ENCODE measurements at regions not wholly inside any gene's neighbourhood (a gene's known extent, or its start where the extent isn't known, plus 50 kb on each side); places are given as distances from the start of the nearest gene placed in this dataset.

DNA sequence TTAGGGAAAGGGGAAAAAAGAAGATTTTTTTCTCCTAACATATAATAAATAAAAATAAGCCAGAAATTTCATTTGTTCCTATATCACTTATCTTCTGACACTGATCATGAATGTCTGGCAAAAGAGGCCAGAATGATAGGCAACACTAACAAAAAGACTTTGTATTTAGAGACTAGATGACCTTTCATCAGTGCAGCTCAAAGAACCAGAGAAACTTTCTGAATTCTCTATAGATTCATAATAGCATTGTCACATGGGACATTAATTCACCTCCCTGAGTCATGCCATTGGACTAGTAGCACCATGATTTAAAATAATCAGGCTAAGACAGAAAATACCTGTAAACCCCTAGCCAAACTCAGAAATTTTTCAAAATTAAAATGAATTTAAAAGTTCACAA lies 95.4 kb upstream of the CCDC28A start:
- DNase-seq (ENCODE audit: low read depth, low spot score) = no peak
- no peaks in the 10 kb centered on the region for H4K20me1 ChIP-seq (ENCODE audit: control insufficient read depth, insufficient read depth)

More for the DNA sequence above, 95.4 kb upstream of the CCDC28A start:
- RAD21 ChIA-PET (ENCODE audit: unreplicated experiment) = no interaction called here
- intact Hi-C loops (cut with micrococcal nuclease; ENCODE audit: unreplicated experiment) = no loop called here
- H3K79me2 ChIP-seq (ENCODE audit: control insufficient read depth, insufficient read depth, low read length) = no peaks in the 10 kb centered on the region
- no peak overlapping the region for H2AFZ ChIP-seq (ENCODE audit: control insufficient read depth, low read depth, low read length)
- no peak for ATAC-seq
- POLR2A ChIA-PET = interaction anchor here (0.5 kb wide), 1 partner anchor 10 kb away, joined by 3 read pairs; no protein-coding TSS in a partner anchor
- H3K4me3 ChIP-seq = no peak overlapping the region
- CTCF ChIA-PET = interaction anchor here (0.6 to 10.3 kb wide), 6 partner anchors 13 to 641 kb away, joined by 3 to 77 read pairs (median 5); no protein-coding TSS in a partner anchor
- H3K4me1 ChIP-seq (ENCODE audit: control insufficient read depth, insufficient read depth, low read length) = no peaks in the 10 kb centered on the region
- no peak overlapping the region for H3K4me2 ChIP-seq (ENCODE audit: control insufficient read depth, insufficient read depth)
- H3K36me3 ChIP-seq (ENCODE audit: control insufficient read depth in 2 of 2, insufficient read depth in 2 of 2, low read length in 1 of 2) = no peaks in the 10 kb centered on the region
- BruUV-seq (replicated peaks) = no TSS peak
- SMC1A ChIA-PET (ENCODE audit: uncharacterized antibody, unreplicated experiment) = interaction anchor here (1.1 to 5.9 kb wide), 8 partner anchors 13 to 88 kb away, joined by 3 to 32 read pairs (median 8); no protein-coding TSS in a partner anchor
- TF ChIP-seq ZSCAN29 (IDR thresholded peaks at IDR 0.05) (no peak), CBX3 (IDR thresholded peaks at IDR 0.05; ENCODE audit: borderline replicate concordance, low read depth) (no peak), IRF3 (IDR thresholded peaks at IDR 0.05) (no peak), KDM1A (IDR thresholded peaks at IDR 0.05; ENCODE audit: borderline replicate concordance) (no peak), MEF2A (IDR thresholded peaks at IDR 0.05; ENCODE audit: insufficient read depth, low read depth, low read length) (no peak), CHD2 (IDR thresholded peaks at IDR 0.05; ENCODE audit: borderline replicate concordance, low read depth, low read length) (no peak), CHD1 (IDR thresholded peaks at IDR 0.05; ENCODE audit: low read depth, low read length) (no peak), NR2F1 (conservative IDR thresholded peaks at IDR 0.05) (no peak), PRDM15 (CRISPR knock-in tag; IDR thresholded peaks at IDR 0.05) (no peak), ZNF217 (IDR thresholded peaks at IDR 0.05) (no peak)
- TF ChIP-seq, protein P1, sequence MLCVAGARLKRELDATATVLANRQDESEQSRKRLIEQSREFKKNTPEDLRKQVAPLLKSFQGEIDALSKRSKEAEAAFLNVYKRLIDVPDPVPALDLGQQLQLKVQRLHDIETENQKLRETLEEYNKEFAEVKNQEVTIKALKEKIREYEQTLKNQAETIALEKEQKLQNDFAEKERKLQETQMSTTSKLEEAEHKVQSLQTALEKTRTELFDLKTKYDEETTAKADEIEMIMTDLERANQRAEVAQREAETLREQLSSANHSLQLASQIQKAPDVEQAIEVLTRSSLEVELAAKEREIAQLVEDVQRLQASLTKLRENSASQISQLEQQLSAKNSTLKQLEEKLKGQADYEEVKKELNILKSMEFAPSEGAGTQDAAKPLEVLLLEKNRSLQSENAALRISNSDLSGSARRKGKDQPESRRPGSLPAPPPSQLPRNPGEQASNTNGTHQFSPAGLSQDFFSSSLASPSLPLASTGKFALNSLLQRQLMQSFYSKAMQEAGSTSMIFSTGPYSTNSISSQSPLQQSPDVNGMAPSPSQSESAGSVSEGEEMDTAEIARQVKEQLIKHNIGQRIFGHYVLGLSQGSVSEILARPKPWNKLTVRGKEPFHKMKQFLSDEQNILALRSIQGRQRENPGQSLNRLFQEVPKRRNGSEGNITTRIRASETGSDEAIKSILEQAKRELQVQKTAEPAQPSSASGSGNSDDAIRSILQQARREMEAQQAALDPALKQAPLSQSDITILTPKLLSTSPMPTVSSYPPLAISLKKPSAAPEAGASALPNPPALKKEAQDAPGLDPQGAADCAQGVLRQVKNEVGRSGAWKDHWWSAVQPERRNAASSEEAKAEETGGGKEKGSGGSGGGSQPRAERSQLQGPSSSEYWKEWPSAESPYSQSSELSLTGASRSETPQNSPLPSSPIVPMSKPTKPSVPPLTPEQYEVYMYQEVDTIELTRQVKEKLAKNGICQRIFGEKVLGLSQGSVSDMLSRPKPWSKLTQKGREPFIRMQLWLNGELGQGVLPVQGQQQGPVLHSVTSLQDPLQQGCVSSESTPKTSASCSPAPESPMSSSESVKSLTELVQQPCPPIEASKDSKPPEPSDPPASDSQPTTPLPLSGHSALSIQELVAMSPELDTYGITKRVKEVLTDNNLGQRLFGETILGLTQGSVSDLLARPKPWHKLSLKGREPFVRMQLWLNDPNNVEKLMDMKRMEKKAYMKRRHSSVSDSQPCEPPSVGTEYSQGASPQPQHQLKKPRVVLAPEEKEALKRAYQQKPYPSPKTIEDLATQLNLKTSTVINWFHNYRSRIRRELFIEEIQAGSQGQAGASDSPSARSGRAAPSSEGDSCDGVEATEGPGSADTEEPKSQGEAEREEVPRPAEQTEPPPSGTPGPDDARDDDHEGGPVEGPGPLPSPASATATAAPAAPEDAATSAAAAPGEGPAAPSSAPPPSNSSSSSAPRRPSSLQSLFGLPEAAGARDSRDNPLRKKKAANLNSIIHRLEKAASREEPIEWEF (IDR thresholded peaks at IDR 0.05; ENCODE audit: insufficient replicate concordance, low read depth, low read length) = no peak
- TF ChIP-seq, protein P2, sequence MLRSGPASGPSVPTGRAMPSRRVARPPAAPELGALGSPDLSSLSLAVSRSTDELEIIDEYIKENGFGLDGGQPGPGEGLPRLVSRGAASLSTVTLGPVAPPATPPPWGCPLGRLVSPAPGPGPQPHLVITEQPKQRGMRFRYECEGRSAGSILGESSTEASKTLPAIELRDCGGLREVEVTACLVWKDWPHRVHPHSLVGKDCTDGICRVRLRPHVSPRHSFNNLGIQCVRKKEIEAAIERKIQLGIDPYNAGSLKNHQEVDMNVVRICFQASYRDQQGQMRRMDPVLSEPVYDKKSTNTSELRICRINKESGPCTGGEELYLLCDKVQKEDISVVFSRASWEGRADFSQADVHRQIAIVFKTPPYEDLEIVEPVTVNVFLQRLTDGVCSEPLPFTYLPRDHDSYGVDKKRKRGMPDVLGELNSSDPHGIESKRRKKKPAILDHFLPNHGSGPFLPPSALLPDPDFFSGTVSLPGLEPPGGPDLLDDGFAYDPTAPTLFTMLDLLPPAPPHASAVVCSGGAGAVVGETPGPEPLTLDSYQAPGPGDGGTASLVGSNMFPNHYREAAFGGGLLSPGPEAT (IDR thresholded peaks at IDR 0.05; ENCODE audit: low read depth) = no peak
- H3K27ac ChIP-seq (ENCODE audit: control insufficient read depth, insufficient read depth) = no peak overlapping the region
- in situ Hi-C loops (cut with MboI) = no loop called here
- no peak for FAIRE-seq
- no peak overlapping the region for H3K9ac ChIP-seq (ENCODE audit: control insufficient read depth, insufficient read depth, low read length)
- H3K9me3 ChIP-seq (replicated peaks; ENCODE audit: control insufficient read depth, insufficient read depth, low read length) = no peaks in the 10 kb centered on the region
- H3K27me3 ChIP-seq (replicated peaks in 1 of 2; ENCODE audit: control insufficient read depth in 2 of 2, insufficient read depth in 2 of 2, low read length in 1 of 2) = no peaks in the 10 kb centered on the region

All from GM12878 (cell line).